ENCODE measurements at regions not wholly inside any gene's neighbourhood (a gene's known extent, or its start where the extent isn't known, plus 50 kb on each side); places are given as distances from the start of the nearest gene placed in this dataset.

- no peak for TF ChIP-seq CTCF (IDR thresholded peaks at IDR 0.05 in 2 of 3, conservative IDR thresholded peaks at IDR 0.05 in 1 of 3; ENCODE audit: borderline replicate concordance in 1 of 3, insufficient read depth in 1 of 3, low read depth in 2 of 3, low read length in 2 of 3)
- no peak for TF ChIP-seq POLR2A (IDR thresholded peaks at IDR 0.05; ENCODE audit: borderline replicate concordance, extremely low read depth, insufficient read depth, insufficient read length)
- no peak for TF ChIP-seq POLR2AphosphoS5 (IDR thresholded peaks at IDR 0.05; ENCODE audit: low read depth, low read length)
- TF ChIP-seq YY1 (IDR thresholded peaks at IDR 0.05; ENCODE audit: extremely low read depth, insufficient replicate concordance, low read depth, low read length) = no peak
- no peak for TF ChIP-seq CEBPB (IDR thresholded peaks at IDR 0.05; ENCODE audit: low read depth)
- TF ChIP-seq RAD21 (IDR thresholded peaks at IDR 0.05; ENCODE audit: low read depth) = no peak
- TF ChIP-seq JUND (IDR thresholded peaks at IDR 0.05) = no peak
- TF ChIP-seq EZH2 (IDR thresholded peaks at IDR 0.05) = no peak
- no peak for TF ChIP-seq ZNF274 (IDR thresholded peaks at IDR 0.05; ENCODE audit: low read depth, low read length)
- no peak for TF ChIP-seq MAX (IDR thresholded peaks at IDR 0.05)
- TF ChIP-seq EZH2phosphoT487 (IDR thresholded peaks at IDR 0.05; ENCODE audit: borderline replicate concordance) = no peak
- no peak for TF ChIP-seq SIN3A (IDR thresholded peaks at IDR 0.05; ENCODE audit: low read depth)
- no peak for TF ChIP-seq ELF1 (IDR thresholded peaks at IDR 0.05; ENCODE audit: borderline replicate concordance, low read depth)
- TF ChIP-seq REST (IDR thresholded peaks at IDR 0.05; ENCODE audit: low read depth) = no peak
Observed at GRCh38 chr2:76427452-76427851, 716.7 kb upstream of the GCFC2 start.
